OCI-LY7 (cell line): ENCODE measurements at regions not wholly inside any gene's neighbourhood (a gene's known extent, or its start where the extent isn't known, plus 50 kb on each side); places are given as distances from the start of the nearest gene placed in this dataset.

Experiments used
- CTCF ChIP-seq: fragments of 200-600 bp; sonication (generic); conservative IDR thresholded peaks from 2 replicates; pipeline ENCODE4 v1.5.1; 2014; ENCODE audit warnings: mild to moderate bottlenecking, antibody characterized with exemption, low read length, moderate library complexity, mixed read lengths
- EZH2phosphoT487 ChIP-seq: fragments of 200-600 bp; sonication (generic); IDR thresholded peaks from 2 replicates; pipeline ENCODE4 v1.6.1; 2018; ENCODE audit warnings: low read depth, borderline replicate concordance, mild to moderate bottlenecking, mixed run types, antibody characterized with exemption, low read length, moderate library complexity, mixed read lengths

- peak; percentile 83 for TF ChIP-seq CTCF
- TF ChIP-seq EZH2phosphoT487 = no peak
Observed at GRCh38 chr3:189041482-189042090, 130.2 kb upstream of the TPRG1 start.
